CD4-positive, alpha-beta T cell (primary cell): ENCODE measurements at regions not wholly inside any gene's neighbourhood (a gene's known extent, or its start where the extent isn't known, plus 50 kb on each side); places are given as distances from the start of the nearest gene placed in this dataset.

Experiments used
- ATAC-seq: fragments of 200-7000 bp; cut with Tn5 transposase; one replicate; pipeline ENCODE4 v1.10.0; 2022; ENCODE audit warnings: mild to moderate bottlenecking; ENCODE audit not compliant: poor library complexity
- CTCF ChIA-PET: fragments of 350-600 bp; sonication (Branson Sonifier 250); formaldehyde crosslinking; loops from one replicate; lab custom pipeline; 2021; ENCODE audit warnings: antibody characterized with exemption, inconsistent platforms; lab: Charles Lee
- POLR2A ChIA-PET: fragments of 350-600 bp; sonication (Branson Sonifier 250); formaldehyde crosslinking; loops from one replicate; lab custom pipeline; 2021; ENCODE audit warnings: antibody characterized with exemption, inconsistent platforms; lab: Charles Lee
- DNase-seq, 14 experiments: peaks; one replicate each; pipeline ENCODE4 v3.0.0-alpha.2; 2013 to 2020; ENCODE audit warnings: mixed read lengths in 2 of 14
- H3K27ac ChIP-seq, 2 donors: one replicate each; pipeline versions ENCODE4 v1.5.1 to v1.7.0; 2013; ENCODE audit warnings: low read length in 2 of 2, low read depth in 1 of 2, mild to moderate bottlenecking in 1 of 2
- H3K27me3 ChIP-seq, 2 experiments: 1 replicate in 1 of 2; 2 replicates in 1 of 2; pipeline versions ENCODE4 v1.6.1 to v1.7.0; 2013; ENCODE audit warnings: low read length in 2 of 2, control low read depth in 1 of 2, mild to moderate bottlenecking in 1 of 2, moderate library complexity in 1 of 2; ENCODE audit not compliant: insufficient read depth in 2 of 2, control insufficient read depth in 1 of 2
- H3K36me3 ChIP-seq: one replicate; pipeline ENCODE4 v1.6.1; 2013; ENCODE audit warnings: low read length, control low read depth; ENCODE audit not compliant: insufficient read depth
- H3K4me1 ChIP-seq: one replicate; pipeline ENCODE4 v1.6.1; 2013; ENCODE audit warnings: low read length, control low read depth; ENCODE audit not compliant: insufficient read depth
- H3K4me3 ChIP-seq: one replicate; pipeline ENCODE4 v1.5.1; 2013; ENCODE audit warnings: mild to moderate bottlenecking, low read length, moderate library complexity
- H3K9me3 ChIP-seq, 2 experiments: 1 replicate in 1 of 2; 2 replicates in 1 of 2; pipeline versions ENCODE4 v1.6.1 to v1.7.0; 2013; ENCODE audit warnings: low read length in 2 of 2, mild to moderate bottlenecking in 2 of 2, control low read depth in 1 of 2, moderate library complexity in 1 of 2; ENCODE audit not compliant: control insufficient read depth in 1 of 2, insufficient read depth in 1 of 2
- H3K27ac Mint-ChIP-seq: one replicate; pipeline ENCODE4 v1.8.0; 2020; ENCODE audit warnings: mixed read lengths
- H3K27me3 Mint-ChIP-seq: one replicate; pipeline ENCODE4 v1.8.0; 2021; ENCODE audit warnings: mixed read lengths
- H3K36me3 Mint-ChIP-seq: one replicate; pipeline ENCODE4 v1.8.0; 2021; ENCODE audit warnings: low read depth, mixed read lengths
- H3K4me1 Mint-ChIP-seq: one replicate; pipeline ENCODE4 v1.8.0; 2021; ENCODE audit warnings: low read depth, mixed read lengths
- H3K4me3 Mint-ChIP-seq: one replicate; pipeline ENCODE4 v1.8.0; 2020; ENCODE audit warnings: mild to moderate bottlenecking, mixed read lengths
- H3K9me3 Mint-ChIP-seq: one replicate; pipeline ENCODE4 v1.8.0; 2020; ENCODE audit warnings: mixed read lengths
- intact Hi-C, 2 experiments: fragments of 100-400 bp; cut with DNase I in 1 of 2; cut with micrococcal nuclease in 1 of 2; formaldehyde crosslinking; loops; one replicate each; pipeline versions ENCODE4 v1.15.1 to v1.9.0; 2023 to 2025; cut with DNase I, micrococcal nuclease
- TF ChIP-seq, protein P1 (sequence below): fragments of 200-600 bp; IDR thresholded peaks from one replicate; pipeline ENCODE4 v1.8.0; 2022; ENCODE audit warnings: antibody characterized with exemption, mild to moderate bottlenecking

DNA sequence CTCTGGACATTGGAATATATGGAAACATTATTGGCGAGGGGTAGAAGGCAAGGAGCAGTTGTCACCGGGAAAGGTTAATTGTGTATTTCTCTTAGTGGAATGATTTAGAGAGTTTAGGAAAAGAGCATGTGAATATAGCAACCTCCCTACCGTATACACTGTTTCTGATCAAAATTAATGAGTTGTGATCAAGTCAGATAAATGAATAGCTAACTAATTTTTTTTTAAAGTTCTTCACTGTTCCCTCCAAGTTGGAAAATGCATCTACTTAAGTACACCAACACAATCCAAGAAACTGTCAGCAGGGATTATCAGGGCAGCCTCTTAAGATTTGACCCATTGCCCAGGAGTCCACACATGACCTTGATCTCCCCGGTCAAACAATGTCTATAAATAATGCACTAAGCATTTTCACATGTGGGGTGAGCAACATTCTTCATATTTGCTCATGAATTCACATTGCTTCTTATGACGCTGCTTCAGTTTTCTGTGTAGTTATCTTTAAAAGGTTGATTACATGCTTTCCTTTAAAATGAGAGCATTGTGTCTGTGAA lies 680.8 kb upstream of the NRSN1 start:
- TF ChIP-seq, protein P1, sequence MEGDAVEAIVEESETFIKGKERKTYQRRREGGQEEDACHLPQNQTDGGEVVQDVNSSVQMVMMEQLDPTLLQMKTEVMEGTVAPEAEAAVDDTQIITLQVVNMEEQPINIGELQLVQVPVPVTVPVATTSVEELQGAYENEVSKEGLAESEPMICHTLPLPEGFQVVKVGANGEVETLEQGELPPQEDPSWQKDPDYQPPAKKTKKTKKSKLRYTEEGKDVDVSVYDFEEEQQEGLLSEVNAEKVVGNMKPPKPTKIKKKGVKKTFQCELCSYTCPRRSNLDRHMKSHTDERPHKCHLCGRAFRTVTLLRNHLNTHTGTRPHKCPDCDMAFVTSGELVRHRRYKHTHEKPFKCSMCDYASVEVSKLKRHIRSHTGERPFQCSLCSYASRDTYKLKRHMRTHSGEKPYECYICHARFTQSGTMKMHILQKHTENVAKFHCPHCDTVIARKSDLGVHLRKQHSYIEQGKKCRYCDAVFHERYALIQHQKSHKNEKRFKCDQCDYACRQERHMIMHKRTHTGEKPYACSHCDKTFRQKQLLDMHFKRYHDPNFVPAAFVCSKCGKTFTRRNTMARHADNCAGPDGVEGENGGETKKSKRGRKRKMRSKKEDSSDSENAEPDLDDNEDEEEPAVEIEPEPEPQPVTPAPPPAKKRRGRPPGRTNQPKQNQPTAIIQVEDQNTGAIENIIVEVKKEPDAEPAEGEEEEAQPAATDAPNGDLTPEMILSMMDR, result no peak
- H3K4me3 ChIP-seq, result no peak overlapping the region
- H3K4me3 Mint-ChIP-seq, result no peak overlapping the region
- H3K9me3 Mint-ChIP-seq, result no peaks in the 10 kb centered on the region
- no peaks in the 10 kb centered on the region for H3K4me1 ChIP-seq
- DNase-seq (no peak), ATAC-seq (no peak)
- no peaks in the 10 kb centered on the region for H3K27me3 ChIP-seq
- no peaks in the 10 kb centered on the region for H3K4me1 Mint-ChIP-seq
- H3K36me3 ChIP-seq, result no peaks in the 10 kb centered on the region
- no peaks in the 10 kb centered on the region for H3K9me3 ChIP-seq
- H3K27ac Mint-ChIP-seq, result no peak overlapping the region
- ChIA-PET CTCF (no interaction called here), POLR2A (no interaction called here)
- H3K27ac ChIP-seq, result no peak overlapping the region
- H3K36me3 Mint-ChIP-seq, result no peaks in the 10 kb centered on the region
- intact Hi-C loops, result no loop called here
- no peaks in the 10 kb centered on the region for H3K27me3 Mint-ChIP-seq

DNA sequence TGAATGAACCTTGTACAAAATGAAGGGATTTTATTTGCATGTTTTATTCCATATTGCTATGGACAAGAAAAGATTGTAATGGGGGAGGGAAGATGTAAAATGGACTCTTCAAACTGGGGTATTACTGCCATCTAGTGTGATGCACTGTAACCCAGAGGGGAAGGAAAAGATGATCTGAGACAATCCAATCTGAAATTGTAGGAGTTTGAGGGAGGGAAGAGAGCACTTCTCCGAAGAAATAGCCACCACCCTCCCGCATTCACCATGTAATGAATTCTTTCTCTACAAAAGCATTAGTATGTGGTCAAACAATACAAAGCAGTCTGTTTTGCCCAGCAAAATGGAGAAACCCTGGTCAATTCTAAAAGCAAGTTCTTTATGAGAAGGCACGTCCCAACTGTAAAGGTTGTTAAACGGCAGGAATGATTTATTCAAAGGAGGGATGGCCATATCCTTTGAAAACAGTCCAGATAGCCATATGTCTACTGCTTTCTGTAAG lies 679.5 kb upstream of the NRSN1 start:
- Mint-ChIP-seq H3K4me1 (no peaks in the 10 kb centered on the region), H3K27ac (no peak overlapping the region), H3K9me3 (no peaks in the 10 kb centered on the region), H3K36me3 (no peaks in the 10 kb centered on the region), H3K27me3 (no peaks in the 10 kb centered on the region), H3K4me3 (no peak overlapping the region)
- no peaks in the 10 kb centered on the region for H3K4me1 ChIP-seq
- TF ChIP-seq, protein P1, result no peak
- CTCF ChIA-PET, result no interaction called here
- no peaks in the 10 kb centered on the region for H3K27me3 ChIP-seq
- DNase-seq (no peak), ATAC-seq (no peak)
- no peaks in the 10 kb centered on the region for H3K36me3 ChIP-seq
- H3K27ac ChIP-seq, result no peak overlapping the region
- POLR2A ChIA-PET, result no interaction called here
- no peaks in the 10 kb centered on the region for H3K9me3 ChIP-seq
- intact Hi-C loops, result no loop called here
- H3K4me3 ChIP-seq, result no peak overlapping the region

DNA sequence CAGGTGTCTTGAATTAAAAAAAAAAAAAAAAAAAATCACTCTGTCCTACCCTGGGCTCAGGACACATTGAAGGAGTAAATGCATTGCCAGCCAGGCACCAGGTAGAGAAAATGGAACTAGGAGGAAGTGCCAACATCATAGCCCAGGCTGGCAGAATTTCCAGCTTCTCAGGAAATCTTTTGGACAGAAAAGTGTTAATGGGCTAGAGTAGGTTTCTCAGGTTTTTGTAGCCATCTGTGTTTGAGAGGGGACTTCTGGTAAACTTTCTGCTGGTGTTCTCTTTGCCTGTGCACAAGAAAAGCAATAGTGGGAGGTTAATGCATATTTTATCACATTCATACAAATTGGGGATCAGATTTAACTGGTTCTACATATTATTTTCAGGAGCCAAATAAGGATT lies 678.3 kb upstream of the NRSN1 start:
- Mint-ChIP-seq H3K27ac (no peak overlapping the region), H3K4me1 (no peaks in the 10 kb centered on the region), H3K36me3 (no peaks in the 10 kb centered on the region), H3K4me3 (no peak overlapping the region), H3K27me3 (no peaks in the 10 kb centered on the region), H3K9me3 (no peaks in the 10 kb centered on the region)
- intact Hi-C loops, result no loop called here
- POLR2A ChIA-PET, result no interaction called here
- DNase-seq (no peak), ATAC-seq (no peak)
- TF ChIP-seq, protein P1, result no peak
- no peaks in the 10 kb centered on the region for H3K4me1 ChIP-seq
- CTCF ChIA-PET, result interaction anchor here (1.0 kb wide), 1 partner anchor 11 kb away, joined by 3 read pairs; no protein-coding TSS in a partner anchor
- H3K27me3 ChIP-seq, result no peaks in the 10 kb centered on the region
- no peaks in the 10 kb centered on the region for H3K36me3 ChIP-seq
- no peak overlapping the region for H3K4me3 ChIP-seq
- no peaks in the 10 kb centered on the region for H3K9me3 ChIP-seq
- H3K27ac ChIP-seq, result no peak overlapping the region
